AG09319 (cell line): ENCODE measurements at regions not wholly inside any gene's neighbourhood (a gene's known extent, or its start where the extent isn't known, plus 50 kb on each side); places are given as distances from the start of the nearest gene placed in this dataset.

Source experiments
- DNase-seq: peaks from one replicate; pipeline ENCODE4 v3.0.0-alpha.2; 2010; ENCODE audit warnings: low read depth; ENCODE audit errors: extremely low read depth
- CTCF ChIP-seq: IDR thresholded peaks from 2 replicates; pipeline ENCODE4 v1.5.1; 2011; ENCODE audit warnings: low read depth, mild to moderate bottlenecking, inconsistent platforms, low read length, moderate library complexity

GRCh38 chr2:129164220-129164949, 815.1 kb upstream of the RAB6C start:
- no peak for TF ChIP-seq CTCF
- no peak for DNase-seq

DNA sequence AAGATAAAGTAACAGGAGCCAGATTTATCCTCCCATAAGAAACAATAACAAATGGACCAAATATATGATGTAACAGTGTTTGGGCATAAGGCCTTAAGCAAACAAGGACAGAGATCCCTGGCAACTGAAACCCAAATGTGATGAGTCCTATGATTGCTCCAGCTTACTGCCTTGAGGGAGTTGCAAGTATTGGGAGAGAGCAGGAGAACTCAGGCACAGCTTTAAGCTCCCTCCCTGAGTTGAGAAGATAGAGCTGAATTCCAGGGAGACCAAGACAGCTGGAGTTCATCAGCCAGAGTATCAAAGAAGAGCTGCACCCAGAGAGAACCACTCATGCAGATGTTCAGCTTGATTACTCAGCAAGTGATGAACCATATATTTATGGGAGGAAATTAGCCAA, 814.5 kb upstream of the RAB6C start:
- TF ChIP-seq CTCF = no peak
- DNase-seq = no peak

GRCh38 chr2:129167456-129167855, 812.0 kb upstream of the RAB6C start:
- DNase-seq = no peak
- no peak for TF ChIP-seq CTCF

GRCh38 chr2:129170570-129170969, 808.9 kb upstream of the RAB6C start:
- TF ChIP-seq CTCF = no peak
- no peak for DNase-seq

GRCh38 chr2:129174143-129174542, 805.3 kb upstream of the RAB6C start:
- DNase-seq = no peak
- TF ChIP-seq CTCF = no peak

GRCh38 chr2:129175051-129175450, 804.4 kb upstream of the RAB6C start:
- no peak for DNase-seq
- TF ChIP-seq CTCF = no peak

GRCh38 chr2:129176375-129176774, 803.1 kb upstream of the RAB6C start:
- no peak for TF ChIP-seq CTCF

More at GRCh38 chr2:129176375-129176774, 803.1 kb upstream of the RAB6C start:
- no peak for DNase-seq
